ENCODE measurements at regions not wholly inside any gene's neighbourhood (a gene's known extent, or its start where the extent isn't known, plus 50 kb on each side); places are given as distances from the start of the nearest gene placed in this dataset.
A peak's percentile ranks its signal among the peaks of the same experiment; 100 is the strongest.

DNA sequence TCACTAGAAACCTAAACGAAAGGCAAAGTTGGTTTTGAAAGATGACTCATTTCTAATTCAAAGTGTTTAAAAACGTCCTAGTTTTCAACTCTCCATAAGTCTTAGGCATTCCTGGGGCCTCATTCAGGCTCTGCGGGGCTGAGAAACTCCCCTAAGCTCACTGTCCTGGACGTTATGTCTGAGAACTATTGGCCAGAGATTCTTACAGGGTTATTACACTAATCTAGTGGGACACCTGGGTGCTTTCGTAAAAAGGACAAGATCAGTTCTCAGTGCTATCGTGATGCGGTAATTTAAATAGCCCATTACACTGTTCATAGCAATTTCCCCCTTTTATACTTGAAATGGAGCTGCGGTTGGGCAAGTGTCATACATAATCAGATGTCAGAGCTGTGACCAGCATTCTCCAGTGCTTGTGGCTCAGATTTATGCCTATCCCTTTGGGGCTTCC is 280.9 kb downstream of the QKI start:
- no peaks in the 10 kb centered on the region for H3K36me3 Mint-ChIP-seq (ENCODE audit: low read depth)
- no peaks in the 10 kb centered on the region for H3K9me3 Mint-ChIP-seq
- H3K27ac Mint-ChIP-seq: peak overlapping the region; percentile 82
- peaks cover 58% of the 10 kb centered on the region for H3K4me1 Mint-ChIP-seq (ENCODE audit: low read depth)
- H3K4me3 Mint-ChIP-seq: no peak overlapping the region
- intact Hi-C loops (cut with micrococcal nuclease): no loop called here
- H3K27me3 Mint-ChIP-seq: peaks cover 36% of the 10 kb centered on the region

DNA sequence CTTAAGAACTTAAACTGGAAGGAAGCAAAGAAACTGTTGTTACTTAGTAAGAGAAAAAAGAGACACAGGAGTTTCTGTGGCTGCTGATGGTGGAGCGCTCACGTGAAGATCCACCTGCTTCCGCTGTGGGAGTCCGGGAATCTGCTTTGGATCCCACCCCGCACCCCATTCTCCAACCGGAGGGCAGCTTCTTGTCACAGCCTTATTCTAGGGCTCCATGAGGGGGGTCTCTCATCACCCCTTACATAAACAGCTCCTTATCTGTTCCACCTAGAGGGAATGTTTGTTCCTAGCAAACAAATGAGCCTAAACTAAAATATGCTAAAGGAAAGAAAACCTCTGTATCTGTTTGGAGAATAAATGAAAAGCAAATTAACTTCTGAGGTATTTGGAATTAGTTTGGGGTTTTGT is 280.5 kb downstream of the QKI start:
- no peak overlapping the region for H3K4me3 Mint-ChIP-seq
- intact Hi-C loops (cut with micrococcal nuclease): no loop called here
- H3K4me1 Mint-ChIP-seq (ENCODE audit: low read depth): peaks cover 54% of the 10 kb centered on the region
- H3K9me3 Mint-ChIP-seq: no peaks in the 10 kb centered on the region
- no peak overlapping the region for H3K27ac Mint-ChIP-seq
- no peaks in the 10 kb centered on the region for H3K36me3 Mint-ChIP-seq (ENCODE audit: low read depth)
- peaks cover 37% of the 10 kb centered on the region for H3K27me3 Mint-ChIP-seq

DNA sequence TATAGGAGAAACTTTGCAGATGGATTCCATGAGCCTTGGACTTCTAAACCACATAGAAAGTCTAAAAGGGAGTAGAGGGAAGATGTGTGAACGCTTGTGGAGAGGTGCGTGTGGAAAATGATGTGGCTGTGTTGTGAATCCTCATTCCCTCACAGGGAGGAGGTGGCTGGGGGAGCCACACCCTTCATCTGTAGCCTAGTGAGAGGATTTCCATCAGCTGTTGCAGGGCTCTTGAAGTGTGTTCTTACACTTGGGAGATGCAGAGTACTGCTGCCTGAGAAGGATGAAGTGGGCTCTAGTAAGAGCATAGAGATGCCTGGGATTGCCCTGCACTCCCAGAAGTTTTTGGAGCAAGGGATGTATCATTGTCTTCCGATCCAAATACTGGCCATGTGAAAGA is 279.6 kb downstream of the QKI start:
- Mint-ChIP-seq H3K9me3 (no peaks in the 10 kb centered on the region), H3K4me1 (ENCODE audit: low read depth) (peaks cover 48% of the 10 kb centered on the region), H3K36me3 (ENCODE audit: low read depth) (no peaks in the 10 kb centered on the region), H3K27ac (no peak overlapping the region), H3K27me3 (peaks cover 38% of the 10 kb centered on the region), H3K4me3 (no peak overlapping the region)
- intact Hi-C loops (cut with micrococcal nuclease): no loop called here

DNA sequence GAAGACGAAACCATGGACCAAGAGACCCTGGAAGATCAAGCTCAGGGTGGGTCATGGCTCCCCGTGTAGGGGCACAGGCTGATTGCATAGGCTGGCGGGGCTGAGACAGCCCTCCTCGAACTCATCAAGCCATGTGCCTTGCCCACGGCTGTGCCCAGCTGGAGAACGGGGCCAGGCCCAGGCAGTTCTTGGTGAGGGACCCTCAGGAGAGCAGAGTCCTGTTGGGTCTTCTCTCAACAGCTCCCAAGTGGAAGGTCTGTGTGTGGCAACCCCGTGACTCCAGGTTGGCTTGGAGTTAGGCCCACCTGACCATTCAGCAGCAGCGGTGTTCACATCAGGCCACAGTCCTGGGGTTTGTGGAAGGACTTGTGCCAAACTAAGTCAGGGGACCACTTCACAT is 276.5 kb downstream of the QKI start:
- Mint-ChIP-seq H3K27me3 (peaks cover 50% of the 10 kb centered on the region), H3K9me3 (no peaks in the 10 kb centered on the region), H3K4me3 (no peak overlapping the region), H3K4me1 (ENCODE audit: low read depth) (peaks cover 18% of the 10 kb centered on the region), H3K36me3 (ENCODE audit: low read depth) (no peaks in the 10 kb centered on the region), H3K27ac (no peak overlapping the region)
- intact Hi-C loops (cut with micrococcal nuclease): no loop called here

DNA sequence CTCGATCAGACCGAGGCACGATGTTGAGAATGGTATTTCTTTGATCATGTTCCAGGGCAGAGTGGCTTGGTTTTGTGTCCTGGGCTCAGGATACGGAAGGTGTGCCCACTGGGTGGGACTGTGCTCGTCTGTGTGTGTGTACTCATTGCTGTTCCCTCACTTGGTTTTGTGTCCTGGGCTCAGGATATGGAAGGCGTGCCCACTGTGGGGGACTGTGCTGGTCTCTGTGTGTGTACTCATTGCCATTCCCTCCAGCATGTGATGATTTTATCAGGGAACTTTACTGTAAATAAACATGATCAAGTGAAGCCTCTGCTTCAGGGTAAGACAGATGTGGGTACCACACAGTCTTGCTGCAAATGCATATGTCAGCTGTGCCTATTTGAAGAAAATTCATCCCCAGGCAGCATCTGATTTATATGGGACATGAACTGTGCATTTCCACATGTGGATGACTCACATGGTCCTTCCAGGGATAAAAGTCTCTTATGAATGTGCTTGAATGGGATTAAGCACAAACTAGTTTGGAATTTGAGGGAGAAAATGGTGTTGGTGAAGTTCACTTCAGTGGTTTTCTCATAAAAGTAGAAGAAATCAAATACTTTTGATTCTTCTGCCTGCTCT is 274.3 kb downstream of the QKI start:
- Mint-ChIP-seq H3K27ac (no peak overlapping the region), H3K36me3 (ENCODE audit: low read depth) (no peaks in the 10 kb centered on the region), H3K4me3 (no peak overlapping the region), H3K9me3 (no peaks in the 10 kb centered on the region), H3K4me1 (ENCODE audit: low read depth) (peaks cover under 1% of the 10 kb centered on the region), H3K27me3 (peaks cover 57% of the 10 kb centered on the region)
- intact Hi-C loops (cut with micrococcal nuclease): no loop called here

DNA sequence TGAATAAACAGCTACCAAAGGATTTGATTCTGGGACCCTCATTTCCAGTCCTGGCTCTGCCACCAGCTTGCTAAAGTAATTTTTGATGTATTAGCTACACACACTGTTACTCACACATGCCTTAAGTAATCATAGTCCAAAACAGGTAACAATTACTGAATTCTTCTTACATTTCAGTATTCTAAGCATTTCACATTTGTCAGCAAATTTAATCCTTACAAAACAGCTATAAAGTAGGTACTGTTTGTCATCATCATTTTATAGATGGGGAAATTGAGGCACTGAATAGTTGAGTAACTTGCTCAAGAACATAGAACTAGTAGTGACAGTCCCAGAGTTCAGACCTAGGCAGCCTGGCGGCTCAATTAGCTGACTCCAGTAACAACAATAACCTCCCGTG is 272.6 kb downstream of the QKI start:
- H3K9me3 Mint-ChIP-seq: no peaks in the 10 kb centered on the region
- no peaks in the 10 kb centered on the region for H3K36me3 Mint-ChIP-seq (ENCODE audit: low read depth)
- H3K4me3 Mint-ChIP-seq: no peak overlapping the region
- H3K27ac Mint-ChIP-seq: no peak overlapping the region
- intact Hi-C loops (cut with micrococcal nuclease): no loop called here
- H3K27me3 Mint-ChIP-seq: peaks cover 57% of the 10 kb centered on the region
- no peaks in the 10 kb centered on the region for H3K4me1 Mint-ChIP-seq (ENCODE audit: low read depth)

DNA sequence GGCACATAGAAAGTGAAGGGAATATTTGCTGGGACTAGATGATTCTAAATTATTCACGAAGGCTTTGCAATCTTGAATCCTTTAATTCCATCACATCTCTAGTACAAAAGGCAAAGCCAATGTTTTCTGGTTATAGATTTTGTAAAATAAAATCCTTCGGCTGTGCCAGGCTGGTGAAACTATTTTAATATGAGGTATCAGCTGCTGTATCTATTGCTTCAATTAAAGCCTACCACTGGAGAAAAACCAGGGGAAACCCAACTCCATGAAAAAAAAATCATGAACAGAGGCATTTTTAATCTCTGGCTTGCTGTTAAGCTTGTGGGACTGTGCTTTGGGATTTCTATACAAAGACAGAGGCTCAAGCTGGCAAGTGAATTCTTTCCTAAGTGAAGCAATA is 271.8 kb downstream of the QKI start:
- H3K9me3 Mint-ChIP-seq: no peaks in the 10 kb centered on the region
- intact Hi-C loops (cut with micrococcal nuclease): no loop called here
- peaks cover 4% of the 10 kb centered on the region for H3K4me1 Mint-ChIP-seq (ENCODE audit: low read depth)
- H3K36me3 Mint-ChIP-seq (ENCODE audit: low read depth): no peaks in the 10 kb centered on the region
- peaks cover 56% of the 10 kb centered on the region for H3K27me3 Mint-ChIP-seq
- H3K4me3 Mint-ChIP-seq: no peak overlapping the region
- H3K27ac Mint-ChIP-seq: no peak overlapping the region

DNA sequence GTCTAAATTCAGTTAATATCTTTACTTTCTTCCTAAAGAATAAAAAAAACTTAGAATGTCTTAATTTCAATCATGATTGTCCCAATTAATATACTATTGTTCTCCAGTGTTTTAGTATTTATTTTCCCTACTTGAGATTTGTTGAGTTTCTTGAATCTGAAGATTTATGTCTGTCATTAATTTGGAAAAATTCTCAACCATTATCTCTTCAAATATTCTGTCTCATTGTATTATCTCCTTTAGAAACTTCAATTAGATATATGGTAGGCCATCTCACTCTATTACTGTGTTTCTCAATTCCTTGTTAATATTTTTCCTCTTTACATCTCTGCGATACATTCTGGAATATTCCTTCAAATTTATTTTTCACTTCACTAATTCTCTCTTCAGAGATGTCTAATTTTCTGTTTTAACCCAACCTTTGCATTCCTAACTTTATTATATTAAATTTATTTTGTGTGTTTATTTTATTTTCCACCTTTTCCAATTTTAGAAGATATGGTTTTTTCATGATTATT is 268.6 kb downstream of the QKI start:
- intact Hi-C loops (cut with micrococcal nuclease): no loop called here
- no peaks in the 10 kb centered on the region for H3K9me3 Mint-ChIP-seq
- H3K4me3 Mint-ChIP-seq: no peak overlapping the region
- H3K27ac Mint-ChIP-seq: no peak overlapping the region
- no peaks in the 10 kb centered on the region for H3K36me3 Mint-ChIP-seq (ENCODE audit: low read depth)
- peaks cover 58% of the 10 kb centered on the region for H3K27me3 Mint-ChIP-seq
- H3K4me1 Mint-ChIP-seq (ENCODE audit: low read depth): peaks cover 10% of the 10 kb centered on the region

DNA sequence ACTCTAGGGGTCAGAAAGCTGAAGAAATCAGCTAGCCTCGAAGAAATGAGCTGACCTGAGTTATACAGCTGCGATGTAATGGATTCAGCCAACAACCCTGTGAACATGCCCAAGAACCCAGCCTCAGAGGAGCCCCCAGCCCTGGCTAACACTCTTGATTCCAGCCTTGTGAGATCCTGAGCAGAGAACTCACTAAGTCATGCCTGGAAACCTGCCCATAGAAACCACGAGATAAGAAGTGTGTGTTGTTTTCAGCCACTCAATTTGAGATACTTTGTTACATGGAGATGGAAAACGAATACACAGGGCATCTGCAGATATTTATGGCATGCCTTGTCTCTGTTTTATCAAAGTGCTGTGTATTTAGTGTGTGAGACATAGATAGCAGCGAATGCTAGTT is 265.2 kb downstream of the QKI start:
- H3K36me3 Mint-ChIP-seq (ENCODE audit: low read depth): no peaks in the 10 kb centered on the region
- H3K27ac Mint-ChIP-seq: no peak overlapping the region
- H3K4me3 Mint-ChIP-seq: no peak overlapping the region
- peaks cover 48% of the 10 kb centered on the region for H3K27me3 Mint-ChIP-seq
- H3K9me3 Mint-ChIP-seq: peaks cover 12% of the 10 kb centered on the region
- intact Hi-C loops (cut with micrococcal nuclease): no loop called here
- H3K4me1 Mint-ChIP-seq (ENCODE audit: low read depth): peaks cover 21% of the 10 kb centered on the region

DNA sequence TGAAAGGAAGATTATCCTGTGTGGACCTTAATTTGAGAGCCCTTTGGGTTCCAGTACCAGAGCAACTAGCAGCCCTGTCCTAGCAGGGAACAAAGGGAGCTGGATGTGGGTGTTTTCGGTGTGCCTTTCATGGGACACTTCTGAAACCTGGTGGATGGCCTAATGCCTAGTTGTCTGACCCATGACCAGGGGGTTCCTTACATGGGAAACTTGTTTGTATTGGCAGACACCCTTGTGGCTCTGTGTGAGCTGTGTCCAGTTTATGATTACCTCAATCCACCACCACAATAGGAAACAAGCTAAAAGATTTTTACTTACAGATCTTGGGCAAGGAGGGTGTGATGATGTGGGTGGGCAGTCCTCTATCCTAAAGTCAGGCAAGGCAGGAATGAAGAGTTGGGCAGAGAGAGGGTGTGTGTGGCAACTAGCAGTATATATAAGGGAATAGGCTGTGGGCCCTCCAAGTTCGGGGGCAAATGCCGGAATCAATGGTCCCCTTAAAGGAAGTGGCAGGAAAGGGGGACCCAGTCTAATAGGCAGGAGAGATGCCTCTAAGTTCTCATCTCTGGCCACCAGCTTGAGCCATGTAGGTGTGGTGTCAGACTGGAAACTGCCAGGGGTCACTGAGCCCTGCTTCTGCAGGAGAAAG is 264.6 kb downstream of the QKI start:
- peaks cover 21% of the 10 kb centered on the region for H3K4me1 Mint-ChIP-seq (ENCODE audit: low read depth)

DNA sequence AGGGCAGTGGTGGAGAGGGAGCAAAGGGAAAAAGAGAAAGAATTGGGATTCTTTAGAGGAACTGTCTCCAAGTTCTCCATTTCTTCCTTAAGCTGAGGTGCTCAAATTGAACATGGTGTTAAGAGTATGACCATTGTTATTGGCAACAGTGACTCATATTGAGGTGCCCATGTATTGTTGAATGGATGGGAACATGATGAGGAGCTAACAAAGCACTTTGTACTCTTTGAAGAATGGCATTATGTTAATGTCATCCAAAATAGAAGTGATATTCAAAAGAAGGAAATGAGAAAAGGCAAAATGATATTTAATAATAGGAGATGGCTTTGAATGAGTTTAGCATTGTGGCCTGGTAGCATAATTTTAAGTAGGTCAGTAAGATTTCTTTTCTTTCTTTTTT is 261.1 kb downstream of the QKI start:
- Mint-ChIP-seq H3K27ac (no peak overlapping the region), H3K9me3 (peaks cover 12% of the 10 kb centered on the region), H3K4me3 (no peak overlapping the region), H3K27me3 (peaks cover 41% of the 10 kb centered on the region), H3K4me1 (ENCODE audit: low read depth) (peaks cover 12% of the 10 kb centered on the region), H3K36me3 (ENCODE audit: low read depth) (no peaks in the 10 kb centered on the region)
- intact Hi-C loops (cut with micrococcal nuclease): no loop called here

More for the DNA sequence above, 264.6 kb downstream of the QKI start:
- Mint-ChIP-seq H3K36me3 (ENCODE audit: low read depth) (no peaks in the 10 kb centered on the region), H3K27me3 (peaks cover 45% of the 10 kb centered on the region), H3K4me3 (no peak overlapping the region), H3K27ac (no peak overlapping the region), H3K9me3 (peaks cover 12% of the 10 kb centered on the region)
- intact Hi-C loops (cut with micrococcal nuclease): no loop called here

DNA sequence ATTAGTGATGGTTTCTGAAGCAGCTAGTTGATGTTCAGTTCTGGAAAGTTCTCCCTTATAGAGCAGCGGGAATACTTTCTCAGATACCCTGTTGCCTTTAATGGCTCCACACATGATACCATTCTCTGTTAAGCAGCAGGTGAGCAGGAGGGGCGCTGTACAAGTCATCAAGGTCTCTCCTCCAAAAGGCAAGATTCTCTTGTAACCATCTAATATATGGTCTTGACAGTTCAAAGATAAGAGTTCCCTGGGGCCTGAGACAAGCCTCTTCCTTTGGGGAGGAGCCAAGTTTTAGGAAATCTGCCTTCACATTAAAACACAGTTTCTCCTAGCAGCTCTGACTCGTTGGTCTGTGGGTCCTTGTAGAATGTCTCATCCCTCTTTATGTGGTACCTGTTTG is 258.2 kb downstream of the QKI start:
- H3K4me1 Mint-ChIP-seq (ENCODE audit: low read depth): peaks cover 19% of the 10 kb centered on the region
- peaks cover 26% of the 10 kb centered on the region for H3K27me3 Mint-ChIP-seq
- no peak overlapping the region for H3K27ac Mint-ChIP-seq
- H3K36me3 Mint-ChIP-seq (ENCODE audit: low read depth): no peaks in the 10 kb centered on the region
- intact Hi-C loops (cut with micrococcal nuclease): no loop called here
- no peak overlapping the region for H3K4me3 Mint-ChIP-seq
- peaks cover 12% of the 10 kb centered on the region for H3K9me3 Mint-ChIP-seq

DNA sequence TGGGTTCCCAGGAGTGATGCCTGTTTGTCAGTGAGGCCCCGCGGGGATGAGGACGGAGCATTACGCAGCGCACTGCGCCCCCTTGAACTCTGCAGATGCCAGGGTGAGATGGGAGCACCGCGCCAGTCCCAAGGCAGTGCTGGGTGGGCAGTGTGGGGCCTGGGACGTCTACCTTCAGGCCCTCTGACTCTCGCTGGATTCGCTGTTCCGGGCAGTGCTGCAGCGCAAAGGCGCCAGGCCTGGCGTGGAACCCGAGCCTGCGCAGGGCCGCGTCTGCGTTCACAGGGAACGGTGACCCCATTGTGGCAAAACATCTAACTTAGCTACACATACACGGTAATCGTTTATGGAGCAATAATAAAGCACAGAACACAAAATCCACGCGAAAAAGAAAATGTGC is 257.3 kb downstream of the QKI start:
- Mint-ChIP-seq H3K36me3 (ENCODE audit: low read depth) (no peaks in the 10 kb centered on the region), H3K9me3 (peaks cover 12% of the 10 kb centered on the region), H3K4me1 (ENCODE audit: low read depth) (peaks cover 29% of the 10 kb centered on the region), H3K4me3 (no peak overlapping the region), H3K27ac (no peak overlapping the region), H3K27me3 (peaks cover 20% of the 10 kb centered on the region)
- intact Hi-C loops (cut with micrococcal nuclease): no loop called here

DNA sequence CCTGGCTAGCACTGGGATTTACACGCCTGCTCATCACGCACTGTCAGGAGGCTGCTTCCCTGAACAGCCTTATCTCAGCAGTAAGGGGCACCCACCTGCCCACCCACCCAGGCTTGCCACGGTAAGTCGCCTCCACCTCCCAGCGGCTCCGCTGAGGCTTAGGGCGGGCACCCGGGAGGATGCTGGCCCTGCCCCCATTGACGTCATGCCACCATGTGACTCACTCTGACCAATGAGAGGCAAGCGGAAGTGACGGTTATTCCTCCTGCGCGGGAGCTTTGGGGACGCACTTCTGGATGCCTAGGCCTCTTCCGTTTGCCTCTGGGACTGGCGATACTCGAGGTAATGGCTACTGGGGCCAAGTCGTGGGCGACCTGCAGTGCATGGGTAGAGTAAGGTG is 256.8 kb downstream of the QKI start:
- Mint-ChIP-seq H3K36me3 (ENCODE audit: low read depth) (no peaks in the 10 kb centered on the region), H3K27me3 (peaks cover 20% of the 10 kb centered on the region), H3K27ac (no peak overlapping the region), H3K4me1 (ENCODE audit: low read depth) (peaks cover 30% of the 10 kb centered on the region), H3K4me3 (no peak overlapping the region), H3K9me3 (peaks cover 12% of the 10 kb centered on the region)
- intact Hi-C loops (cut with micrococcal nuclease): no loop called here

DNA sequence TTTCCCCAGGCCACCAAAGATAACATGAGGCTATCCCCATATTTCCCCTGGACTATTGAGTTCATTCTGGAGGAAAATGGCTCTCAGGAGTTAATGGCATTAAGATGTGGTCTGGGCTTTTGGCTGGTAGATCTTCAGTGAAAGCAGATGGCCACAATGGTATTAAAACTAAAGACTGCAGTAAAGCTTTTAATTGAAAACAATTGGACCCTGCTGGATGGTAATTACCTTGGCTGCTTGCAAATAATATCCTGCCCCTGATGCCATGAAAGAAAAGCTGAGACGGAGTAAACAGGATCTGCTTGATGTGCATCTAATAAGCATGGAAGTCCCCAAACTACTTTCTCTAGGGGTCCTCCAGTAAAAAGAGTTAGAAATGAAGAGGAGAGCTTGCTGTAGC is 255.8 kb downstream of the QKI start:
- H3K27ac Mint-ChIP-seq: no peak overlapping the region
- peaks cover 16% of the 10 kb centered on the region for H3K27me3 Mint-ChIP-seq

More for the DNA sequence above, 255.8 kb downstream of the QKI start:
- no peaks in the 10 kb centered on the region for H3K36me3 Mint-ChIP-seq (ENCODE audit: low read depth)
- H3K4me3 Mint-ChIP-seq: no peak overlapping the region
- H3K9me3 Mint-ChIP-seq: peaks cover 4% of the 10 kb centered on the region
- H3K4me1 Mint-ChIP-seq (ENCODE audit: low read depth): peaks cover 24% of the 10 kb centered on the region
- intact Hi-C loops (cut with micrococcal nuclease): no loop called here
